ENCODE measurements at regions not wholly inside any gene's neighbourhood (a gene's known extent, or its start where the extent isn't known, plus 50 kb on each side); places are given as distances from the start of the nearest gene placed in this dataset.

GRCh38 chr13:104442536-104442935 lies 1376.3 kb upstream of the SLC10A2 start:
- no peak for DNase-seq (ENCODE audit: low spot score)
- TF ChIP-seq CTCF (conservative IDR thresholded peaks at IDR 0.05; ENCODE audit: low read length) (no peak), EZH2phosphoT487 (IDR thresholded peaks at IDR 0.05; ENCODE audit: borderline replicate concordance, low read depth, low read length) (no peak)
- intact Hi-C loops (cut with micrococcal nuclease; ENCODE audit: unreplicated experiment): no loop called here
- no peak overlapping the region for H3K27ac ChIP-seq (ENCODE audit: low read depth, low read length, poor library complexity, severe bottlenecking)
- no peaks in the 10 kb centered on the region for H3K36me3 ChIP-seq (ENCODE audit: insufficient read depth, low read length)
- H3K4me3 ChIP-seq (ENCODE audit: low read depth, low read length, poor library complexity, severe bottlenecking): no peak overlapping the region
- no peaks in the 10 kb centered on the region for H3K9me2 ChIP-seq (ENCODE audit: insufficient read depth, low read length)
- no peak overlapping the region for H2AFZ ChIP-seq (ENCODE audit: low read length)
- ChIA-PET CTCF (ENCODE audit: unreplicated experiment) (no interaction called here), POLR2A (no interaction called here)
- no peaks in the 10 kb centered on the region for H3K4me1 ChIP-seq (ENCODE audit: insufficient read depth, low read length, poor library complexity, severe bottlenecking)
- H3K9me3 ChIP-seq (ENCODE audit: low read length): no peaks in the 10 kb centered on the region
- H3K4me2 ChIP-seq (ENCODE audit: low read length): no peak overlapping the region
- BruUV-seq (replicated peaks): no TSS peak
- H4K20me1 ChIP-seq (ENCODE audit: insufficient read depth, low read length): no peaks in the 10 kb centered on the region
- no peaks in the 10 kb centered on the region for H3K79me2 ChIP-seq (ENCODE audit: insufficient read depth, low read depth, low read length)

- Histone ChIP-seq H3K4me3 (ENCODE audit: low read depth, low read length, poor library complexity, severe bottlenecking) (no peak overlapping the region), H4K20me1 (ENCODE audit: insufficient read depth, low read length) (no peaks in the 10 kb centered on the region), H3K9me2 (ENCODE audit: insufficient read depth, low read length) (no peaks in the 10 kb centered on the region), H3K79me2 (ENCODE audit: insufficient read depth, low read depth, low read length) (no peaks in the 10 kb centered on the region), H3K27ac (ENCODE audit: low read depth, low read length, poor library complexity, severe bottlenecking) (no peak overlapping the region), H3K9me3 (ENCODE audit: low read length) (no peaks in the 10 kb centered on the region), H2AFZ (ENCODE audit: low read length) (no peak overlapping the region), H3K4me2 (ENCODE audit: low read length) (no peak overlapping the region), H3K4me1 (ENCODE audit: insufficient read depth, low read length, poor library complexity, severe bottlenecking) (no peaks in the 10 kb centered on the region), H3K36me3 (ENCODE audit: insufficient read depth, low read length) (no peaks in the 10 kb centered on the region)
- CTCF ChIA-PET (ENCODE audit: unreplicated experiment): no interaction called here
- no TSS peak for BruUV-seq (replicated peaks)
- TF ChIP-seq CTCF (conservative IDR thresholded peaks at IDR 0.05; ENCODE audit: low read length) (no peak), EZH2phosphoT487 (IDR thresholded peaks at IDR 0.05; ENCODE audit: borderline replicate concordance, low read depth, low read length) (no peak)
- intact Hi-C loops (cut with micrococcal nuclease; ENCODE audit: unreplicated experiment): no loop called here
- POLR2A ChIA-PET: no interaction called here
- no peak for DNase-seq (ENCODE audit: low spot score)
Observed at GRCh38 chr13:104436555-104436954, 1370.3 kb upstream of the SLC10A2 start.

GRCh38 chr13:104431895-104432294 lies 1365.7 kb upstream of the SLC10A2 start:
- Histone ChIP-seq H3K9me3 (ENCODE audit: low read length) (no peaks in the 10 kb centered on the region), H3K4me3 (ENCODE audit: low read depth, low read length, poor library complexity, severe bottlenecking) (no peak overlapping the region), H3K79me2 (ENCODE audit: insufficient read depth, low read depth, low read length) (no peaks in the 10 kb centered on the region), H3K4me1 (ENCODE audit: insufficient read depth, low read length, poor library complexity, severe bottlenecking) (no peaks in the 10 kb centered on the region), H3K27ac (ENCODE audit: low read depth, low read length, poor library complexity, severe bottlenecking) (no peak overlapping the region), H3K9me2 (ENCODE audit: insufficient read depth, low read length) (no peaks in the 10 kb centered on the region), H4K20me1 (ENCODE audit: insufficient read depth, low read length) (no peaks in the 10 kb centered on the region), H3K4me2 (ENCODE audit: low read length) (no peak overlapping the region), H2AFZ (ENCODE audit: low read length) (no peak overlapping the region), H3K36me3 (ENCODE audit: insufficient read depth, low read length) (no peaks in the 10 kb centered on the region)
- no TSS peak for BruUV-seq (replicated peaks)
- TF ChIP-seq CTCF (conservative IDR thresholded peaks at IDR 0.05; ENCODE audit: low read length): no peak
- TF ChIP-seq EZH2phosphoT487 (IDR thresholded peaks at IDR 0.05; ENCODE audit: borderline replicate concordance, low read depth, low read length): no peak
- DNase-seq (ENCODE audit: low spot score): no peak
- CTCF ChIA-PET (ENCODE audit: unreplicated experiment): no interaction called here
- intact Hi-C loops (cut with micrococcal nuclease; ENCODE audit: unreplicated experiment): no loop called here
- POLR2A ChIA-PET: no interaction called here

Data from OCI-LY7 (cell line).